Gastrocnemius medialis (tissue), 4 donors: ENCODE measurements at regions not wholly inside any gene's neighbourhood (a gene's known extent, or its start where the extent isn't known, plus 50 kb on each side); places are given as distances from the start of the nearest gene placed in this dataset.

Experiments used
- ATAC-seq, 2 donors: fragments of 150-250 bp; one replicate each; pipeline ENCODE4 v1.9.1; 2016
- DNase-seq, 2 donors: peaks; one replicate each; pipeline ENCODE4 v3.0.0-alpha.2; 2019
- H3K27ac ChIP-seq, 4 donors: fragments of 200-600 bp; sonication (generic); 1 replicate in 1 of 4; 2 replicates in 3 of 4; pipeline ENCODE4 v1.5.1; 2016 to 2018; ENCODE audit warnings: mild to moderate bottlenecking in 2 of 4, moderate library complexity in 1 of 4
- H3K27me3 ChIP-seq, 3 donors: fragments of 200-600 bp; sonication (generic) in 2 of 3; 1 replicate in 1 of 3; 2 replicates in 2 of 3; pipeline versions ENCODE4 v1.5.1 to v1.6.0; 2016 to 2019; ENCODE audit warnings: mild to moderate bottlenecking in 1 of 3, moderate library complexity in 1 of 3
- H3K36me3 ChIP-seq, 2 donors: fragments of 200-600 bp; sonication (generic) in 1 of 2; one replicate each; pipeline ENCODE4 v1.5.1; 2017 to 2018
- H3K4me1 ChIP-seq, 2 donors: fragments of 200-600 bp; sonication (generic) in 1 of 2; one replicate each; pipeline ENCODE4 v1.5.1; 2016 to 2017; ENCODE audit warnings: mild to moderate bottlenecking in 2 of 2
- H3K4me3 ChIP-seq, 4 donors: fragments of 200-600 bp; sonication (generic) in 3 of 4; 1 replicate in 1 of 4; 2 replicates in 3 of 4; pipeline ENCODE4 v1.5.1; 2016 to 2019; ENCODE audit warnings: mild to moderate bottlenecking in 2 of 4
- H3K9me3 ChIP-seq, 3 donors: fragments of 200-600 bp; sonication (generic) in 2 of 3; 1 replicate in 1 of 3; 2 replicates in 2 of 3; pipeline ENCODE4 v1.5.1; 2016 to 2019
- CTCF ChIP-seq, 5 experiments: fragments of 450-650 bp in 3 of 5; fragments of 200-600 bp in 2 of 5; sonication (generic) in 2 of 5; IDR thresholded peaks in 4 of 5; conservative IDR thresholded peaks in 1 of 5; 1 replicate in 4 of 5; 2 replicates in 1 of 5; pipeline ENCODE4 v1.5.1; 2016 to 2019; ENCODE audit warnings: antibody characterized with exemption in 5 of 5, mild to moderate bottlenecking in 3 of 5, moderate library complexity in 3 of 5
- POLR2A ChIP-seq, 2 donors: fragments of 450-650 bp; IDR thresholded peaks; one replicate each; pipeline ENCODE4 v1.6.1; 2017; ENCODE audit warnings: antibody characterized with exemption in 2 of 2, mild to moderate bottlenecking in 2 of 2, moderate library complexity in 2 of 2
- in situ Hi-C, 4 donors: fragments of 200-750 bp; cut with MboI; loops; one replicate each; pipeline versions ENCODE4 v1.15.0 to v1.8.0; 2017; ENCODE audit warnings: low sequenced_read_pairs in 4 of 4
- intact Hi-C: fragments of 100-400 bp; cut with DNase I; formaldehyde crosslinking; loops from one replicate; pipeline ENCODE4 v1.15.1; 2023; ENCODE audit warnings: low total_unique reads
- microRNA counts, 2 donors: library from miRNA; unstranded; fragments of <30 nt; microRNA quantifications; one replicate each; lab custom pipeline; 2016

DNA sequence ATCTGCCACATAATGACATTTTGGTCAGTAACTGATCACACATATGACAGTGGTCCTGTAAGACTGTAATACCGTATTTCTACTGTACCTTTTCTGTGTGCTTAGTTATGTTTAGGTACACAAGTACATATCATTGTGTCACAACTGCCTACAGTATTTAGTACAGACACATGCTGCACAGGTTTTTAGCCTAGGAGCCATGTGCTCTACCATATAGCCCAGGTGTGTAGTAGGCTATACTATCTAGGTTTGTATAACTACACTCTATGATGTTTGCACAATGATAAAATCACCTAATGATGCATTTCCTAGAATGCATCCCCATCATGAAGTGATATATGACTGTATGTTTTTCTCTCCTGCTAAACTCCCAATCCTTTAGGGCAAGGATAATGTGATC, 61.2 kb upstream of the MIR17HG start:
- TF ChIP-seq POLR2A (IDR thresholded peaks at IDR 0.05) = no peak
- Histone ChIP-seq H3K9me3 (no peaks in the 10 kb centered on the region), H3K4me3 (no peak overlapping the region), H3K4me1 (no peaks in the 10 kb centered on the region), H3K27me3 (no peaks in the 10 kb centered on the region), H3K36me3 (no peaks in the 10 kb centered on the region), H3K27ac (no peak overlapping the region)
- ATAC-seq = no peak
- intact Hi-C loops (no loop called here), in situ Hi-C loops (no loop called here)
- no peak for DNase-seq

- H3K4me1 ChIP-seq = no peaks in the 10 kb centered on the region
- H3K27me3 ChIP-seq = no peaks in the 10 kb centered on the region
- TF ChIP-seq POLR2A (IDR thresholded peaks at IDR 0.05) (no peak), CTCF (IDR thresholded peaks at IDR 0.05 in 4 of 5, conservative IDR thresholded peaks at IDR 0.05 in 1 of 5) (no peak)
- no peak overlapping the region for H3K4me3 ChIP-seq
- ATAC-seq = no peak
- no peaks in the 10 kb centered on the region for H3K36me3 ChIP-seq
- in situ Hi-C loops = no loop called here
- intact Hi-C loops = no loop called here
- H3K9me3 ChIP-seq = no peaks in the 10 kb centered on the region
- no peak for DNase-seq
- H3K27ac ChIP-seq = no peak overlapping the region
These were observed 56.4 kb upstream of the MIR17HG start for GRCh38 chr13:91291078-91291477.

DNA sequence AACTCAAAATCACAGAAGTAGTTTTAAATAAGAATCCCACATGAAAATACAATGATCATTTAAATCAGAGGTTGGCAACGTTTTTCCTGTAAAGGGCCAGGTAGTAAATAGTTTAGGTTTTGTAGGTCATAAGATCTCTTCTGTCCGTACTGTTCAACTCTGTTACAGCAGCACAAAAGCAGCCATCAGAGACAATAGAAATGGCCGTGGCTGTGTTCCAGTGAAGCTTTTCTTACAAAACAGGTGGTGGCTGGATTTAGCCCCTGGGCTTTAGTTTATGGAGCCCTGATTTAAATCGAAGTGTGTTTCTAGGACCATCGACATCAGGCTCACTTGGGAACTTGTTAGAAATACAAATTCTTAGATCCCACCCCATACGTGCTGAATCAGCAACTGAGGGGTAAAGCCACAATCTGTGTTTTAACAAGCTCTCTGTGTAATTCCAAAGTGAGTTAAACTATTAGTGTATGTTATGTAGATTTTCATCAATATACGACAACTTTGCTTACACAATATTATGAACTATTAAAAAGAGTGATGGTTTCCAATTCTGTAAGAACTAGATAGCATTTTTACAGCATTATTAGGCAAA, 54.8 kb upstream of the MIR17HG start:
- in situ Hi-C loops = no loop called here
- DNase-seq = no peak

GRCh38 chr13:91295712-91296410, 51.6 kb upstream of the MIR17HG start:
- TF ChIP-seq CTCF (IDR thresholded peaks at IDR 0.05 in 4 of 5, conservative IDR thresholded peaks at IDR 0.05 in 1 of 5) = no peak
- no peak for TF ChIP-seq POLR2A (IDR thresholded peaks at IDR 0.05)
- in situ Hi-C loops = no loop called here

More for the DNA sequence above, 54.8 kb upstream of the MIR17HG start:
- intact Hi-C loops = no loop called here
- no peak overlapping the region for H3K4me3 ChIP-seq
- no peaks in the 10 kb centered on the region for H3K27me3 ChIP-seq
- TF ChIP-seq CTCF (IDR thresholded peaks at IDR 0.05 in 4 of 5, conservative IDR thresholded peaks at IDR 0.05 in 1 of 5) (no peak), POLR2A (IDR thresholded peaks at IDR 0.05) (no peak)
- H3K9me3 ChIP-seq = no peaks in the 10 kb centered on the region
- no peaks in the 10 kb centered on the region for H3K4me1 ChIP-seq
- H3K27ac ChIP-seq = no peak overlapping the region
- ATAC-seq = no peak
- H3K36me3 ChIP-seq = no peaks in the 10 kb centered on the region

DNA sequence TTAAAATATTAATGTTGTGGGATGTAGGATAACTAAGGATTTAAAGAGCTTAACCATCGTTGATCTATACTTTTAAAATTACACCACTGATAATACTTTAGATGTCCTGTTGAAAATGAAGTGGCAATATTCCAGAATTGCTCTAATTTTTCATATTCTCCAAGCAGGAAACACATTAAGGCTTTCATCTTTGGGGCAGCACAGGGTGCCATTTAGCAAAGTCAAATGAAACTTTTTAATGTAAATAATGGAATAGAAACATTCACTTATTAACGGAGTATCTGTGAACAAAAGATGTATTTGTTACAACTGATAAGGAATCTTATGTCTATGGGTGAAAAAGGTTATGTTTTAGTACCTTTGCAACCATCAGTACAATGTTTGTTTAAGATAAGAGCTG, 50.0 kb upstream of the MIR17HG start:
- H3K4me1 ChIP-seq = no peaks in the 10 kb centered on the region
- intact Hi-C loops = no loop called here

More at GRCh38 chr13:91295712-91296410, 51.6 kb upstream of the MIR17HG start:
- DNase-seq = no peak
- Histone ChIP-seq H3K36me3 (no peaks in the 10 kb centered on the region), H3K4me3 (no peak overlapping the region), H3K9me3 (no peaks in the 10 kb centered on the region), H3K4me1 (no peaks in the 10 kb centered on the region), H3K27ac (no peak overlapping the region), H3K27me3 (no peaks in the 10 kb centered on the region)
- intact Hi-C loops = no loop called here
- ATAC-seq = no peak

More for the DNA sequence above, 50.0 kb upstream of the MIR17HG start:
- in situ Hi-C loops = no loop called here
- no peaks in the 10 kb centered on the region for H3K36me3 ChIP-seq
- no peak for TF ChIP-seq POLR2A (IDR thresholded peaks at IDR 0.05)
- H3K4me3 ChIP-seq = no peak overlapping the region
- DNase-seq (no peak), ATAC-seq (no peak)
- no peak overlapping the region for H3K27ac ChIP-seq
- no peaks in the 10 kb centered on the region for H3K27me3 ChIP-seq
- no peaks in the 10 kb centered on the region for H3K9me3 ChIP-seq

MicroRNA genes in the stretch of these regions (microRNA counts, 767-probe panel; counts per million panel counts)
- microRNA hsa-miR-622 (lab: Ali Mortazavi, UCI) = 356 to 448 counts per million in 2 donors
